IMR-90 (cell line): ENCODE measurements at regions not wholly inside any gene's neighbourhood (a gene's known extent, or its start where the extent isn't known, plus 50 kb on each side); places are given as distances from the start of the nearest gene placed in this dataset.
A peak's percentile ranks its signal among the peaks of the same experiment; 100 is the strongest.

ENCODE experiments used
- ATAC-seq: fragments of 200-7000 bp; cut with Tn5 transposase; 2 replicates; pipeline ENCODE4 v1.9.1; 2020; ENCODE audit warnings: low read depth, mild to moderate bottlenecking, moderate library complexity
- BruUV-seq: library from RNA; stranded (reverse); fragments of 400-500 nt; replicated peaks from 2 replicates; lab custom pipeline; 2021; lab: Mats Ljungman, UMichigan
- CTCF ChIA-PET: fragments of 300-600 bp; formaldehyde crosslinking; extraction: SDS; loops from one replicate; lab custom pipeline; 2021; ENCODE audit warnings: antibody characterized with exemption; lab: Yijun Ruan, JAX
- POLR2A ChIA-PET: fragments of 300-600 bp; sonication (Branson Sonifier 250); formaldehyde crosslinking; loops from one replicate; lab custom pipeline; 2022; ENCODE audit warnings: antibody characterized with exemption; ENCODE audit not compliant: unreplicated experiment; lab: Charles Lee
- DNase-seq: peaks from one replicate; pipeline ENCODE4 v3.0.0; 2013
- H2AFZ ChIP-seq: replicated peaks from 2 replicates; pipeline ENCODE3; 2013; ENCODE audit warnings: low read length, mild to moderate bottlenecking; ENCODE audit not compliant: poor library complexity
- H2AK5ac ChIP-seq: 2 replicates; pipeline ENCODE4 v1.6.1; 2013; ENCODE audit warnings: low read depth, low read length, inconsistent platforms
- H2AK9ac ChIP-seq: replicated peaks from 2 replicates; pipeline ENCODE3; 2013; ENCODE audit warnings: mild to moderate bottlenecking, low read depth, low read length, moderate library complexity; ENCODE audit not compliant: poor library complexity
- H2BK120ac ChIP-seq: 2 replicates; pipeline ENCODE4 v1.6.1; 2013; ENCODE audit warnings: low read depth, low read length, inconsistent platforms
- H2BK15ac ChIP-seq: 3 replicates; pipeline ENCODE4 v1.6.1; 2013; ENCODE audit warnings: low read depth, low read length, inconsistent platforms
- H2BK20ac ChIP-seq: 2 replicates; pipeline ENCODE4 v1.6.1; 2013; ENCODE audit warnings: low read depth, mild to moderate bottlenecking, inconsistent platforms, low read length, moderate library complexity
- H2BK5ac ChIP-seq: 2 replicates; pipeline ENCODE4 v1.6.1; 2013; ENCODE audit warnings: mild to moderate bottlenecking, low read depth, low read length, inconsistent platforms; ENCODE audit not compliant: poor library complexity, severe bottlenecking
- H3K14ac ChIP-seq: replicated peaks from 2 replicates; pipeline ENCODE4 v1.6.1; 2013; ENCODE audit warnings: low read depth, low read length, inconsistent platforms
- H3K18ac ChIP-seq: 2 replicates; pipeline ENCODE4 v1.6.1; 2013; ENCODE audit warnings: low read depth, low read length, control low read depth
- H3K23ac ChIP-seq: 2 replicates; pipeline ENCODE4 v1.6.1; 2013; ENCODE audit warnings: low read depth, low read length, inconsistent platforms
- H3K27ac ChIP-seq: 2 replicates; pipeline ENCODE4 v1.5.1; 2013; ENCODE audit warnings: mild to moderate bottlenecking, control low read depth, low read length; ENCODE audit not compliant: insufficient read depth
- H3K27me3 ChIP-seq: 2 replicates; pipeline ENCODE4 v1.6.1; 2013; ENCODE audit warnings: low read length; ENCODE audit not compliant: control insufficient read depth, insufficient read depth
- H3K36me3 ChIP-seq: 2 replicates; pipeline ENCODE4 v1.6.1; 2013; ENCODE audit warnings: low read length, mixed read lengths; ENCODE audit not compliant: control insufficient read depth, insufficient read depth
- H3K4ac ChIP-seq: 2 replicates; pipeline ENCODE4 v1.6.1; 2013; ENCODE audit warnings: low read depth, low read length, inconsistent platforms
- H3K4me1 ChIP-seq: 2 replicates; pipeline ENCODE4 v1.6.1; 2013; ENCODE audit warnings: low read length, mixed read lengths; ENCODE audit not compliant: control insufficient read depth, insufficient read depth
- H3K4me2 ChIP-seq: 2 replicates; pipeline ENCODE4 v1.6.1; 2013; ENCODE audit warnings: low read depth, mild to moderate bottlenecking, control low read depth, low read length, moderate library complexity
- H3K4me3 ChIP-seq: 2 replicates; pipeline ENCODE4 v1.5.1; 2013; ENCODE audit warnings: low read depth, mild to moderate bottlenecking, control low read depth, low read length, moderate library complexity; ENCODE audit not compliant: insufficient read depth
- H3K56ac ChIP-seq: 2 replicates; pipeline ENCODE4 v1.6.1; 2013; ENCODE audit warnings: low read length, inconsistent platforms; ENCODE audit not compliant: insufficient read depth; ENCODE audit errors: extremely low read depth
- H3K79me1 ChIP-seq, 2 experiments: 2 replicates each; pipeline ENCODE4 v1.6.1; 2013; ENCODE audit warnings: low read length in 2 of 2, inconsistent platforms in 1 of 2, low read depth in 1 of 2
- H3K9ac ChIP-seq: 2 replicates; pipeline ENCODE4 v1.6.1; 2013; ENCODE audit warnings: low read depth, low read length, control low read depth
- H3K9me1 ChIP-seq: 2 replicates; pipeline ENCODE4 v1.6.1; 2013; ENCODE audit warnings: low read length, inconsistent platforms; ENCODE audit not compliant: insufficient read depth
- H3K9me3 ChIP-seq: 2 replicates; pipeline ENCODE4 v1.6.1; 2013; ENCODE audit warnings: low read length; ENCODE audit not compliant: control insufficient read depth, insufficient read depth
- H4K20me1 ChIP-seq: 2 replicates; pipeline ENCODE4 v1.6.1; 2013; ENCODE audit warnings: low read length, inconsistent platforms; ENCODE audit not compliant: insufficient read depth
- H4K5ac ChIP-seq: 2 replicates; pipeline ENCODE4 v1.6.1; 2013; ENCODE audit warnings: mild to moderate bottlenecking, low read depth, low read length, control low read depth
- H4K8ac ChIP-seq, 2 experiments: 2 replicates each; pipeline ENCODE4 v1.6.1; 2013; ENCODE audit warnings: low read depth in 2 of 2, low read length in 2 of 2, control low read depth in 1 of 2, inconsistent platforms in 1 of 2
- H4K91ac ChIP-seq: 2 replicates; pipeline ENCODE4 v1.6.1; 2013; ENCODE audit warnings: low read depth, low read length, inconsistent platforms; ENCODE audit not compliant: insufficient read depth
- BHLHE40 ChIP-seq: fragments of 150-350 bp; IDR thresholded peaks from 2 replicates; pipeline ENCODE4 v1.6.1; 2016; ENCODE audit warnings: mild to moderate bottlenecking, low read depth, low read length
- CEBPB ChIP-seq: IDR thresholded peaks from 2 replicates; pipeline ENCODE4 v1.6.1; 2012; ENCODE audit warnings: low read depth, low read length, improper control_type of control experiment
- CHD1 ChIP-seq: IDR thresholded peaks from 2 replicates; pipeline ENCODE4 v1.6.1; 2012; ENCODE audit warnings: low read depth, low read length, improper control_type of control experiment
- FOS ChIP-seq: fragments of 150-350 bp; IDR thresholded peaks from 2 replicates; pipeline ENCODE4 v1.6.1; 2016; ENCODE audit warnings: low read depth, low read length
- MAFK ChIP-seq: IDR thresholded peaks from 2 replicates; pipeline ENCODE4 v1.6.1; 2012; ENCODE audit warnings: low read depth, low read length, improper control_type of control experiment
- MAZ ChIP-seq: IDR thresholded peaks from 2 replicates; pipeline ENCODE4 v1.6.1; 2012; ENCODE audit warnings: low read depth, mild to moderate bottlenecking, low read length, improper control_type of control experiment, moderate library complexity, borderline replicate concordance
- MXI1 ChIP-seq: IDR thresholded peaks from 2 replicates; pipeline ENCODE4 v1.6.1; 2012; ENCODE audit warnings: low read depth, mild to moderate bottlenecking, low read length, moderate library complexity, borderline replicate concordance
- NFE2L2 ChIP-seq: fragments of 150-350 bp; IDR thresholded peaks from 2 replicates; pipeline ENCODE4 v1.6.1; 2016; ENCODE audit warnings: low read depth, mild to moderate bottlenecking, low read length
- POLR2A ChIP-seq: IDR thresholded peaks from 2 replicates; pipeline ENCODE4 v1.6.1; 2012; ENCODE audit warnings: mild to moderate bottlenecking, low read depth, low read length
- RAD21 ChIP-seq: IDR thresholded peaks from 2 replicates; pipeline ENCODE4 v1.6.1; 2012; ENCODE audit warnings: low read length, improper control_type of control experiment
- RCOR1 ChIP-seq: IDR thresholded peaks from 2 replicates; pipeline ENCODE4 v1.6.1; 2012; ENCODE audit warnings: mild to moderate bottlenecking, low read length, improper control_type of control experiment; ENCODE audit not compliant: insufficient replicate concordance
- RFX5 ChIP-seq: IDR thresholded peaks from 2 replicates; pipeline ENCODE4 v1.8.0; 2012; ENCODE audit warnings: low read depth, mild to moderate bottlenecking, low read length, moderate library complexity
- SMC3 ChIP-seq: fragments of 150-350 bp; IDR thresholded peaks from 2 replicates; pipeline ENCODE4 v1.6.1; 2016; ENCODE audit warnings: low read depth, mild to moderate bottlenecking, antibody characterized with exemption, low read length, moderate library complexity
- WGBS, 2 experiments: methylation state at CpG; one replicate each; pipeline versions ENCODE4 v1.1.5 to v1.1.7; 2013; ENCODE audit warnings: missing lambda C conversion rate in 2 of 2; ENCODE audit not compliant: insufficient read length in 1 of 2; ENCODE audit errors: extremely low coverage in 2 of 2; 5-methylcytosine and 5-hydroxymethylcytosine counted together
- dilution Hi-C: fragments of 300-500 bp; cut with HindIII; formaldehyde crosslinking; loops from one replicate; pipeline ENCODE4 v1.14.3; 2018; ENCODE audit warnings: low sequenced_read_pairs; ENCODE audit not compliant: unreplicated experiment
- in situ Hi-C: fragments of 300-500 bp; cut with MboI; formaldehyde crosslinking; loops from 3 replicates; pipeline ENCODE4 v1.14.3; 2019; ENCODE audit warnings: low sequenced_read_pairs, inconsistent platforms, mixed read lengths
- intact Hi-C: fragments of 100-400 bp; cut with micrococcal nuclease; formaldehyde crosslinking; loops from 2 replicates; pipeline ENCODE4 v1.10.0; 2022
- TF ChIP-seq, protein P1 (sequence below): conservative IDR thresholded peaks from 2 replicates; pipeline ENCODE4 v1.5.1; 2012; ENCODE audit warnings: mild to moderate bottlenecking, low read depth, low read length, improper control_type of control experiment
- TF ChIP-seq, protein P2 (sequence below): fragments of 150-350 bp; IDR thresholded peaks from 2 replicates; pipeline ENCODE4 v1.6.1; 2016; ENCODE audit warnings: low read depth, mild to moderate bottlenecking, low read length, moderate library complexity, borderline replicate concordance
- TF ChIP-seq, protein P3 (sequence below): fragments of 150-350 bp; IDR thresholded peaks from 2 replicates; pipeline ENCODE4 v1.6.1; 2017; ENCODE audit warnings: mild to moderate bottlenecking, antibody characterized with exemption, low read length, low read depth

DNA sequence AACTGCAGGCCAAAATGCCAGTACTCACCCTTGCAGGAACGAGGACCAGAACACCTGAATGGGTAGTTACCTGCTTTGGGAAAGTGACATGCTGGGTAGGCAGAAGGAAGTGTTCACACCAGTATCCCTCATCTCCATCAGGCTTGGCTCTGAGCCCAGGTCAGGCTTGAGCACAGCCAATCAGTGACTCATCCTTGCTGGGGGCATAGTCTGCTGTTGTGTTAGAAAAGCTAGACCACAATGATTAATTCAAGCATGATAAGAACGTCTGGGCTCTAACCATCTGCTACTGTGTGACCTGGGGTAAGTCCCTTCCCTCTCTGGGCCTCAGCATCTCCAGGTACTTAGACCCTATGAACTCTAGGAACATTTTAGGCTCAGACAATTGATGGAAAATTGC lies 450.4 kb downstream of the MIAT start:
- POLR2A ChIA-PET, result no interaction called here
- no peak for TF ChIP-seq POLR2A
- TF ChIP-seq, protein P1, sequence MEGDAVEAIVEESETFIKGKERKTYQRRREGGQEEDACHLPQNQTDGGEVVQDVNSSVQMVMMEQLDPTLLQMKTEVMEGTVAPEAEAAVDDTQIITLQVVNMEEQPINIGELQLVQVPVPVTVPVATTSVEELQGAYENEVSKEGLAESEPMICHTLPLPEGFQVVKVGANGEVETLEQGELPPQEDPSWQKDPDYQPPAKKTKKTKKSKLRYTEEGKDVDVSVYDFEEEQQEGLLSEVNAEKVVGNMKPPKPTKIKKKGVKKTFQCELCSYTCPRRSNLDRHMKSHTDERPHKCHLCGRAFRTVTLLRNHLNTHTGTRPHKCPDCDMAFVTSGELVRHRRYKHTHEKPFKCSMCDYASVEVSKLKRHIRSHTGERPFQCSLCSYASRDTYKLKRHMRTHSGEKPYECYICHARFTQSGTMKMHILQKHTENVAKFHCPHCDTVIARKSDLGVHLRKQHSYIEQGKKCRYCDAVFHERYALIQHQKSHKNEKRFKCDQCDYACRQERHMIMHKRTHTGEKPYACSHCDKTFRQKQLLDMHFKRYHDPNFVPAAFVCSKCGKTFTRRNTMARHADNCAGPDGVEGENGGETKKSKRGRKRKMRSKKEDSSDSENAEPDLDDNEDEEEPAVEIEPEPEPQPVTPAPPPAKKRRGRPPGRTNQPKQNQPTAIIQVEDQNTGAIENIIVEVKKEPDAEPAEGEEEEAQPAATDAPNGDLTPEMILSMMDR, result no peak
- TF ChIP-seq NFE2L2, result no peak
- TF ChIP-seq, protein P2, sequence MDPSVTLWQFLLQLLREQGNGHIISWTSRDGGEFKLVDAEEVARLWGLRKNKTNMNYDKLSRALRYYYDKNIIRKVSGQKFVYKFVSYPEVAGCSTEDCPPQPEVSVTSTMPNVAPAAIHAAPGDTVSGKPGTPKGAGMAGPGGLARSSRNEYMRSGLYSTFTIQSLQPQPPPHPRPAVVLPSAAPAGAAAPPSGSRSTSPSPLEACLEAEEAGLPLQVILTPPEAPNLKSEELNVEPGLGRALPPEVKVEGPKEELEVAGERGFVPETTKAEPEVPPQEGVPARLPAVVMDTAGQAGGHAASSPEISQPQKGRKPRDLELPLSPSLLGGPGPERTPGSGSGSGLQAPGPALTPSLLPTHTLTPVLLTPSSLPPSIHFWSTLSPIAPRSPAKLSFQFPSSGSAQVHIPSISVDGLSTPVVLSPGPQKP, result no peak
- TF ChIP-seq MAFK, result no peak
- TF ChIP-seq CHD1, result no peak
- 0 out of 2 replicates have a peak, but pooled peaks have one; percentile 19 for TF ChIP-seq CEBPB
- TF ChIP-seq RCOR1, result peak; percentile 87
- TF ChIP-seq FOS, result peak; percentile 94
- no peak for TF ChIP-seq SMC3
- TF ChIP-seq RFX5, result no peak
- no peak for TF ChIP-seq MXI1
- TF ChIP-seq, protein P3, sequence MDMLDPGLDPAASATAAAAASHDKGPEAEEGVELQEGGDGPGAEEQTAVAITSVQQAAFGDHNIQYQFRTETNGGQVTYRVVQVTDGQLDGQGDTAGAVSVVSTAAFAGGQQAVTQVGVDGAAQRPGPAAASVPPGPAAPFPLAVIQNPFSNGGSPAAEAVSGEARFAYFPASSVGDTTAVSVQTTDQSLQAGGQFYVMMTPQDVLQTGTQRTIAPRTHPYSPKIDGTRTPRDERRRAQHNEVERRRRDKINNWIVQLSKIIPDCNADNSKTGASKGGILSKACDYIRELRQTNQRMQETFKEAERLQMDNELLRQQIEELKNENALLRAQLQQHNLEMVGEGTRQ, result no peak
- TF ChIP-seq RAD21, result no peak
- peak; percentile 64 for TF ChIP-seq BHLHE40
- peak; percentile 49; the same call in 1 of the 2 replicates for TF ChIP-seq MAZ
- H3K18ac ChIP-seq, result no peak overlapping the region
- in situ Hi-C loops (no loop called here), dilution Hi-C loops (no loop called here), intact Hi-C loops (loop anchor here (5.0 kb wide), 2 partner anchors 694 to 899 kb away; partner anchors contain the start of gene MN1)
- H3K9me3 ChIP-seq, result no peaks in the 10 kb centered on the region
- H4K8ac ChIP-seq, result no peak overlapping the region; a peak in 1 of 4 replicates
- H3K4me3 ChIP-seq, result no peak overlapping the region
- peak overlapping the region; percentile 53; the same call in 1 of the 2 replicates for H2BK20ac ChIP-seq
- WGBS, 2 experiments, result no CpG with 5 or more reads among the region's 2 CpGs
- no peak overlapping the region for H3K14ac ChIP-seq
- no peak overlapping the region for H2AFZ ChIP-seq
- H3K4me2 ChIP-seq, result no peak overlapping the region
- H3K9ac ChIP-seq, result no peak overlapping the region
- peaks cover 24% of the 10 kb centered on the region for H3K9me1 ChIP-seq
- H4K20me1 ChIP-seq, result peaks cover 3% of the 10 kb centered on the region; the same call in 1 of the 2 replicates
- H3K27me3 ChIP-seq, result peaks cover 8% of the 10 kb centered on the region
- DNase-seq, result peak; percentile 94
- peak overlapping the region; percentile 47; the same call in 1 of the 2 replicates for H3K4ac ChIP-seq
- H2BK120ac ChIP-seq, result peak overlapping the region; percentile 58; the same call in 1 of the 2 replicates
- no peak overlapping the region for H4K5ac ChIP-seq
- H4K91ac ChIP-seq, result no peak overlapping the region
- BruUV-seq, result no TSS peak
- H3K36me3 ChIP-seq, result no peaks in the 10 kb centered on the region
- no peak overlapping the region for H2BK5ac ChIP-seq
- ATAC-seq, result peak; percentile 72
- no peaks in the 10 kb centered on the region for H3K79me1 ChIP-seq
- H2AK9ac ChIP-seq, result peak overlapping the region; percentile 42
- peak overlapping the region; percentile 37; the same call in 1 of the 2 replicates for H2AK5ac ChIP-seq
- no peak overlapping the region for H3K56ac ChIP-seq
- no peak overlapping the region for H3K27ac ChIP-seq
- H2BK15ac ChIP-seq, result 0 out of 3 replicates have a peak overlapping the region, but pooled peaks have one; percentile 1
- H3K23ac ChIP-seq, result no peak overlapping the region
- peaks cover 13% of the 10 kb centered on the region for H3K4me1 ChIP-seq
- CTCF ChIA-PET, result no interaction called here
